ENCODE measurements at regions not wholly inside any gene's neighbourhood (a gene's known extent, or its start where the extent isn't known, plus 50 kb on each side); places are given as distances from the start of the nearest gene placed in this dataset.
"Not testable (repeated sequence)": the region's sequence is repeated elsewhere in the genome, so short reads cannot be mapped to it uniquely, and the experiment has no call there.

- DNase-seq = not testable (repeated sequence)
Observed at GRCh38 chr4:67412153-67412712, 133.1 kb downstream of the CENPC start.

- no peak for DNase-seq
Observed at GRCh38 chr4:67403342-67403741, 142.0 kb downstream of the CENPC start.

- DNase-seq = no peak
Observed at GRCh38 chr4:67401902-67402301, 143.4 kb downstream of the CENPC start.

- no peak for DNase-seq
Observed at GRCh38 chr4:67397931-67398330, 147.4 kb downstream of the CENPC start.

GRCh38 chr4:67397031-67397430 is 148.3 kb downstream of the CENPC start:
- DNase-seq = no peak

GRCh38 chr4:67396008-67396407 is 149.3 kb downstream of the CENPC start:
- no peak for DNase-seq

- no peak for DNase-seq
Observed at GRCh38 chr4:67394879-67395278, 150.4 kb downstream of the CENPC start.

GRCh38 chr4:67393699-67394281 is 151.5 kb downstream of the CENPC start:
- DNase-seq = peak; percentile 25

- DNase-seq = no peak
Observed at GRCh38 chr4:67393007-67393406, 152.3 kb downstream of the CENPC start.

- not testable (repeated sequence) for DNase-seq
Observed at GRCh38 chr4:67381406-67381804, 163.9 kb downstream of the CENPC start.

- DNase-seq = not testable (repeated sequence)
Observed at GRCh38 chr4:67380702-67381405, 164.4 kb downstream of the CENPC start.

GRCh38 chr4:67380154-67380553 is 165.1 kb downstream of the CENPC start:
- DNase-seq = no peak

GRCh38 chr4:67375291-67375690 is 170.0 kb downstream of the CENPC start:
- DNase-seq = no peak

- no peak for DNase-seq
Observed at GRCh38 chr4:67371615-67372014, 173.7 kb downstream of the CENPC start.

- no peak for DNase-seq
Observed at GRCh38 chr4:67366311-67366861, 178.9 kb downstream of the CENPC start.

GRCh38 chr4:67365661-67366245 is 179.6 kb downstream of the CENPC start:
- no peak for DNase-seq

- DNase-seq = no peak
Observed at GRCh38 chr4:67355806-67356205, 189.5 kb downstream of the CENPC start.

GRCh38 chr4:67346654-67347053 is 198.6 kb downstream of the CENPC start:
- DNase-seq = no peak

GRCh38 chr4:67344594-67345380 is 200.5 kb downstream of the CENPC start:
- no peak for DNase-seq

- no peak for DNase-seq
Observed at GRCh38 chr4:67343199-67343598, 202.1 kb downstream of the CENPC start.

- DNase-seq = no peak
Observed at GRCh38 chr4:67342291-67342690, 203.0 kb downstream of the CENPC start.

- no peak for DNase-seq
Observed at GRCh38 chr4:67333664-67334063, 211.6 kb downstream of the CENPC start.

GRCh38 chr4:67332627-67333026 is 212.7 kb downstream of the CENPC start:
- DNase-seq = no peak

Data from CD4-positive, alpha-beta T cell treated with Interleukin-21 for 1 hour (primary cell).